Urothelium cell line (cell line): ENCODE measurements at regions not wholly inside any gene's neighbourhood (a gene's known extent, or its start where the extent isn't known, plus 50 kb on each side); places are given as distances from the start of the nearest gene placed in this dataset.

Experiments used
- DNase-seq: peaks from one replicate; pipeline ENCODE4 v3.0.0; 2011; ENCODE audit warnings: low spot score, mixed read lengths
- FAIRE-seq: peaks from 2 replicates; lab custom pipeline; 2011; peaks lifted over from hg19 to GRCh38; lab: Jason Lieb, UNC

DNA sequence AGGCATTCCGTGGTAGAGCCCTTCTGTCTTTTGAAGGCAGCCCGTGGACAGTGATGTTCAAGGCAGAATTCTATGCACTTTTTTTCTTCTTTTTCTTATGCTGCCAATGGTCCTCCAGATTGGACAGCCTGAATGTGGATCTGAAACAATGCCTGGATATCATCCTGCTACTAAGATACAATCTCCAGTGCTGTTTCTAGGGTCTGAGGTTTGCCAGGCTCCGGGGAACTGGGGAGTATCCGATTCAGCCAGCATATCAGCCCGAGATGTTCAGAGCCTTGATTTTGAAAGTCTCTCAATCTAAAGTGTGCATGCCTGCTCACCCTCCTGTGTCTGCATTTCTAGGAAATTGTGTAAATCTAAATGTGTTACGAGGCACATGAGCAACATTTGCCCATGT is 103.8 kb upstream of the WWC1 start:
- DNase-seq (no peak), FAIRE-seq (no peak)

DNA sequence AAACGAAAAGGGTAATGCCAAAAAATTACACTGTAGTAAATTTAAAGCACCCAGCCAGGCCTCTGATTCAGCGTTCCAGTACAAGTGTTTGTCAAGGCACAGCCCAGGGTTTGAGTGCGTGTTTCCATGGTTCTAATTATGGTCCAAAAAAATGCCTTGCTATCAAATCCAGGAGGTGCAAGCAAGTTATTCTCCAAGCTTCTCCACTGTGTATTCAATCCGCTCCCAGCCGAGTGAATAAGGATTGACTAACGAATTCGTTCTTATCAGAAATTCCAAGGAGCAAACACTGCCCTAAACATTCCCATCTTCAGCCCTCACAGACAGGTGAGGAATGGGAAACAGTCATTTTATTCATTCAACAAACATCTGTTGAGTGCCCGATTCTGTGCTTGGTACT is 103.3 kb upstream of the WWC1 start:
- FAIRE-seq (no peak), DNase-seq (no peak)

DNA sequence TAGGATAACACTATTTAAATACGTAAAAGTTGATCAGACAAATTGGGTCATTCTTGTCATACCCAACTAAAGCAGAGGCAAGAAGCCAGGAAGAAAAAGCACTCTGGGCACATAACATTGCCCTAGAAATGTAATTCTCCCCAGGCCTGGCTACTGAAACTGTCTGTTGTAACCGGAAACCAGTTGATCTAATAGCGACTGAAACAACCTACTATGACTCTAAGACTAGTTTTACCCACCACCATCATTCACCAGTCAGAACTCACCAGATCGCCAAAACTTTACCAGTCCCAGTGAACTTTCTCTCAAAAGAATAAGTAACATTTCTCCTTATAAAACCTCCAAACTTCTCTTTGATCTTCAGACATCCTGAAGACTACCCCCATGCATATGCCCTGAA is 99.3 kb upstream of the WWC1 start:
- no peak for DNase-seq
- no peak for FAIRE-seq

DNA sequence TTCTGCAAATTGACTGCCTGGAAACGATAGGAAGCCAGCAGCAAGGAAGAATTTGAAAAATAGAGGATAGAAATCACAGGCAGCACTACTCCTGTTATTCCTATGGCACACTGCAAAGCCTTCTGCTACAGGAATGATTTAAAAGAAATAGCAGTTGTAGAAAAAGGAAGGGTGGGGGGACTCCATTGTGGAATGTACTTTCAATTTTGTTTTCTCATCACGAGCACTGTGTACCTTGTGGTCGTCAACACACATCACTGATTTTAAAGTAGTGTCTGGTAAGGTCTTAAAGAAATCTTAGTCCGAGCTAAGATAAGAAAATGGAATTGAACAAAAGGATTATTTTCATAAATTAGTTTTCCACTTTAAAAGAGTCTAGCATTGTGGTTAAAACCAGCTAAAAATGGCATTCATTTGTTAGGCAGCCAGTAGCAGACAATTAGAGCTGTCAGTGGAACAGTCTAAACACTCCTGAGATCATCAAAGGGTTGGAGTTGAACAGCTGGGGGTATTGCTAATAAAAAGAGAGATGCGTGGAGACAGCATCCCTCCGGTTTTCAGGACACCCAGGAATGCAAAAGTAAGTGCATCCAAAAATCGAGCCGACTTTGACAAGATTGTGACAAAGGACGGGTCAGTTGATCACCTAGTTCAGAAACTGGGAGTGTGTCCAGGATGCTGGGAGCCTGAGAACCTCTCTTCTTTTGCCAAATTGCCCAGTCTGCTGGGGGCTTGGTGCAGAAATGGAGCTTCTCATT is 97.8 kb upstream of the WWC1 start:
- FAIRE-seq: no peak
- no peak for DNase-seq

DNA sequence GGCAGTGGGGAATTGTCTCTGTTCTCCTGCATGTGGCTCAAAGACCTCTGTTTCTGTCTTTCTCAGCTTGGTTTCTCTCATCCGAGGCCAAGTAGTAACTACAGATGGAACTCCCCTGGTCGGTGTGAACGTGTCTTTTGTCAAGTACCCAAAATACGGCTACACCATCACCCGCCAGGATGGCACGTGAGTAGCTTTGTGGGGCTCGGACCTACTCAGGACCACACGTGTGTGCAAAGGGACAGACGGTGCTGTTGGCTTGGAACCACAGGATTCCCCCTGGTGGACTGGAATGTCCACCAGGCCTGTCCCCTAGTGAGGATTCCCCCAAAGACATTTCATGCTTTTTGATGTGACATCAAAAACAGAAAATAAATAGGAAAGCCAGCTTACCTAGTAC is 96.3 kb upstream of the WWC1 start:
- DNase-seq: no peak

DNA sequence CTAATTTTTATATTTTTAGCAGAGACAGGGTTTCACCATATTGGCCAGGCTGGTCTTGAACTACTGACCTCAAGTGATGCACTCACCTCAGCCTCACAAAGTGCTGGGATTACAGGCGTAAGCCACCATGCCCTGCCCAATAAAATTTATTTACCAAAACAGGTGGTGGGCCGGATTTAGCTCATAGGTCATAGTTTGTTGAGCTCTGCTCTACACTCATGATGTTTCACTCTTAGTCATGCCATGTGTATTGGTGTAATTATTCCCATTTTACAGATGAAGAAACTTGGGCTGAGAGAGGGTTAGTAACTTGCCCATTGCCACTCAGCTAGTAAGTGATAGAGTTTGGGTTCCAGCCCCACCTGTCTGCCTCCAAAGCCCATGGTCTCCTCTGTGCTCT is 93.1 kb upstream of the WWC1 start:
- no peak for FAIRE-seq
- DNase-seq: no peak

More for the DNA sequence above, 96.3 kb upstream of the WWC1 start:
- no peak for FAIRE-seq

DNA sequence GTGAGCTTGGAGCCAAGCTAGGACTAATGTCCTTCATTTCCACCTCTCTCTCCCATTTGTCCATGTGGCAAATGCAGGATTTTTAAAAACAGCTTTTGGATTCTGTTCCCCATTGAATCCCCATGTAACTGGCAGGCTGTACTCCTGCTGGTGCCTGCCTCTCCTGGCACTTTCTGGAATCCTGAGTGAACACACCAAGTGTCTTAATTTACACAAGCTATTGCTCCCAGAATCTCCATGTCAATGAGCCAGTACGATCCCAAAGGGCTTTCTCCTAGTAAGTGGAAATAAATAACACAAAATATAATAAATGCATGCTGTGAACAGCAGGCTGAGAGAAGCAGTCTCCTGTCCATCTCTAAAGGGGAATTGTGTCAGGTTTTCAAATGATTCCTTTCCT is 88.4 kb upstream of the WWC1 start:
- DNase-seq (no peak), FAIRE-seq (no peak)

DNA sequence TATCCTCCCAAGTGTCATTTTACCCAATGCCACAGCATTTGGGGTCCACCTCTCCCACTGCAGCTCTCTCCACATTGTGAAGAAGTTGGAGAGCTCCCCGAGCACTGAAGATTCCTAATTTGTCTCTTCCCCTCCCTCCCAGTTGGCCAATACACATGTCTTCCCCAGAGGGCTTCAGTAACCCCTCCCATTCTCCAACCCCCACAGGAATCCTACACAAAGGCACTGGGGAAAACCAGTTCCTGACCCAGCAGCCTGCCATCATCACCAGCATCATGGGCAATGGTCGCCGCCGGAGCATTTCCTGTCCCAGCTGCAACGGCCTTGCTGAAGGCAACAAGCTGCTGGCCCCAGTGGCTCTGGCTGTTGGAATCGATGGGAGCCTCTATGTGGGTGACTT is 87.3 kb upstream of the WWC1 start:
- DNase-seq: no peak
- FAIRE-seq: no peak

DNA sequence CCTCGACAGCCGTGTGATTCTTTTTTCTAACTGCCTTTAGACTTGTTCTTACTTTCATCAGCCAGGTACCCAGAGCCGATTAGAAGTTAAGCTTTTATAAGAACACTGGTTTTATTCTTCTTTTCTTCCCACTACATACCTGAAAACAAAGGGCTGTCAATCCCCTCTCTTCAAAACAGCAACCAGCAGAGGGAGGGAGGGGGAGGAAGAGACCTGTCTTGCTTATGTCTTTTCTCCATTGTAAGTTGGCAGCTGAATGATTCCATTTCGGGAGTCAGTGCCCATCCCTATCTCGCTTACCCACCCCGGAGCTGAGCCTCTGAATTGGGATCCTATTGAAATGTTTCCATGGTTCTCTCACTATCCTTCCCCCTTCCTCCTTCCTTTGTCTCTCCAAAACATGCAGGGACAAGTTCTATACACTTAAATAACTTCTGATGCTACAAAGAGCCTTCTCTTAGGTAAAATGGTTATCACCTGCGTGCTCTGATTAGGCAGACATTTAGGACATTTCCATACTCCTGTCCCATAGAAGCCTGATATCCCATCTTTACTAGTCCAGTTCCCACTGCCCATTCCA is 83.9 kb upstream of the WWC1 start:
- FAIRE-seq: no peak
- no peak for DNase-seq

DNA sequence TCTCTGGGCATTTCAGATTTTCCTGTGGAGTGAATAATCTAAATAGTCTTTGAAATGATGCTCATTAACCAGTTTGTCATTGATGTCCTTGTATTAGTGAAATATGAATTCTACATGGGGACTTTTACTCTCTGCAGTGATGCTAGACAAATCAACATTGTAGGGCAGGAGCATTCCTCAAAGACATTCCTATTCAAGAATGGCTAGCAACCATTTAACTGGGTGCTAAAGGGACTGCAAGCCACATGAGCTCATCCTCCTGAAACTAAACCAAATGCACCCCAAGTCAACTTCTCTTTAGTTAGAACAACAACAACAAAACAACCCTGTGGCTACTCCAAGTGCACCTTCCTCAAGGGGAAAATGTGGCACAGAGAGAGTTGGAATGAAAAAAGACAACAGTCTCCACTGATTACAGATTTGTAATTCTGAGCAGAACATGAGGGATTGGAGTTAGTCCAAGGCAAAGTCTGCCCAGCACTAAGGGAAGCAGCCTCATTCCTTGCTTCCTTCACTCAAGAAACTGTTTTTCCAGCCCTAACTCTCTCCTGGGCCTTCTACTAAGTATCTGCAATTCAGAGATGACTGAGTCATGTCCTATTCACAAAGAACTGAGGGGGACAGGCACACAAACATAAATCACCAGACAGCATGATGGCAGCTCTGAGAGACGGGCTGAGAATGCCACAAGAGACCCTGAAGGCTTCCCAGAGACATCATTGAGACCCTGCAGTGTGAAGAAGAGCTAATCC is 82.0 kb upstream of the WWC1 start:
- DNase-seq (no peak), FAIRE-seq (no peak)

DNA sequence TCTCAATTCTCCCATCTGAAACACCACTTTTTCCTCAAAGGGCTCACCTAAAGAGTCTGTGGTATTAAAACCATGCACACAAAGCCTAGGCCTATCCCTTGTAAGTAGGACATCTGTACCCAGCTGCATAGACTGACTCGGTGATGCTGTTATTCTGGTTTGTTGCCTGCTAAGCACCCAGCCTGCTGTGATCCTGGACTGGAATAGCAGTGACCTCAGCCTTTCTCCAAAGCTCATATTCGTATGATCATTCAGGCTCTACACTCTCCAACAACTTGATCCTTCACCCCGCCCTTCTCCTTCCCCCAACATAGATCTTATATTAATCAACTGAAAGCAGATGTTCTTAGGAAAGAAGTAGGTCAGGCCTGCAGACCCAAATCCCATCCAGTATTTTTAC is 81.4 kb upstream of the WWC1 start:
- FAIRE-seq (no peak), DNase-seq (no peak)

DNA sequence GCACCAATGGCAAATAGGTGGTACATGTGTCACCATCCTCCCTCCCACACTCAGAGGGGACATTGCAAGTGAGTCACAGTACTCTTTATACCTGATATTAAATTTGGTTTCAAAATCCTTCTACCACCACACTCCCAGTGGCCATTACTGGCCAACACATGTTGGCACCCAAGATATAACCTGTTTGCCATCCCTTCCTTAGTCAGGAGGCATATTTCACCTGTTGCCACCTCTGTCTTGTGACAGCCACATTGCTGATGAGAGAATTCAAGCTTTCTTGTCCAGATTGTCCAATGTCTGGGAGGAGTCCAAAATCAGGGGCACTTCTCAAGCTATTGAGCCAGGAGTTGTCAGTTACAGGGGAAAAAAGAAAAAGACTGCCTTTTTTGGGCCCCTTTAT is 80.2 kb upstream of the WWC1 start:
- FAIRE-seq: no peak
- DNase-seq: no peak

DNA sequence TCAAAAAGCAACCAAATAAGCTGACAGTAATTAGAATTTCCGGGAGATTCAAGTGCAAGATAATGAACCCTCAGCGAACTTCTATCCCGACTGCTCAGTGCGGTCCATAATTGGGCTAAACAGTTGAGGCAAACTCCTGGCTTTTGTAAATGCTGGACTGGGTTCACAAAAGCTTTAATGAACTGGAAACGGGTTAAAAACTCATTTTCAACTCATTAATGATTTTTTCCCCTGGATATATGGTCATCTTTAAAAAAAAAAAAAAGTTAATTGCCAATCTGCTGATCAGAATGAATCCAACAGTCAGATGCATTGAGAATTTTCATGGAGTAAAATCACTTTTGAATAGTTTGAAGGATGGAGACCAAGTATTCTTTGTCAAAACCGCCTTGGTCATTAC is 79.5 kb upstream of the WWC1 start:
- DNase-seq (no peak), FAIRE-seq (no peak)

DNA sequence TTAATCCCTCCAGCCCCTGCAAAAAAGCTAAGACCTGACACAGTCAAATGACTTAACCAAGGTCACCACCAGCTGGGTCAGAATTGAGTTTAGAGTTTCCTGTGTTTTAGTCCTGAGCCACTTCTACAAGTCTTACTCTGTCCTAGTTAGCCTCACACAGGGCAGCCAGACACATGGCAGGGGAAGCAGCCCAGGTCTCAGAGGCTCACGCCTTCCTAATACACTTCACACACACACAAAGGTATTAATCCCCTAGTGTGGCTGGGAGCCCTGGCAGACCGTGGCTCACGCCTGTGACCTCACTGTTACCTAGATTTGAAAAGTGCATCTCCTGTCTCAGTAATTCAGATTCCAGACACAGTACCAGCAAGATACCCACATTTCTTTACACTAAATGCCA is 77.4 kb upstream of the WWC1 start:
- FAIRE-seq (no peak), DNase-seq (no peak)

DNA sequence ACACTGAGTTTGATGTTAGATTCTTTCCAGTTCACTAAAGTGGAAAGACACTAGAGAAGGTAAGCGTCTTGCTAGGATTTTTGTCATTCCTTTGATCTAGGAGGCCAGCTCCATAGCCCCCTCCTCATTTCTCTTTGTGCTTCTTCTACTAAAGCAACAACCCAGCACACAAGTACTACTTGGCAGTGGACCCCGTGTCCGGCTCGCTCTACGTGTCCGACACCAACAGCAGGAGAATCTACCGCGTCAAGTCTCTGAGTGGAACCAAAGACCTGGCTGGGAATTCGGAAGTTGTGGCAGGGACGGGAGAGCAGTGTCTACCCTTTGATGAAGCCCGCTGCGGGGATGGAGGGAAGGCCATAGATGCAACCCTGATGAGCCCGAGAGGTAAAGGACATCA is 76.6 kb upstream of the WWC1 start:
- DNase-seq (no peak), FAIRE-seq (no peak)

DNA sequence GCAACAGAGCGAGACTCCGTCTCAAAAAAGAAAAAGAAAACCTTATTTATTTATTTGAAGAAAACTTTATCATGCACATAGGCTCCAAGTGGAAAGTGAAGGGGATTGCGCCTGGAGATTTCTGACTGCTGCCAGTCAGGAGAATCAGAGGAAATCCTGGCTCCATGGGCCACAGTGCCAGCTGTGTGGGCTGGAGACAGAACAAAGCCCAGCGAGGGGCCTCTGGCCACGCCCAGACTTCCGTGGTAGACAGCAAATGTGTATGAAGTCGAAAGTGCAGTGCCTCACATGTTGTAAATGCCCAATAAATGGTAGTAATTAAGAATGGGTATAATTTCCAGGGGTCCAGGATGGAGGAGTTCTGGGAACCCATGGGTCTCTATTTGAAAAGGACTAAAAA is 75.8 kb upstream of the WWC1 start:
- FAIRE-seq (no peak), DNase-seq (no peak)

DNA sequence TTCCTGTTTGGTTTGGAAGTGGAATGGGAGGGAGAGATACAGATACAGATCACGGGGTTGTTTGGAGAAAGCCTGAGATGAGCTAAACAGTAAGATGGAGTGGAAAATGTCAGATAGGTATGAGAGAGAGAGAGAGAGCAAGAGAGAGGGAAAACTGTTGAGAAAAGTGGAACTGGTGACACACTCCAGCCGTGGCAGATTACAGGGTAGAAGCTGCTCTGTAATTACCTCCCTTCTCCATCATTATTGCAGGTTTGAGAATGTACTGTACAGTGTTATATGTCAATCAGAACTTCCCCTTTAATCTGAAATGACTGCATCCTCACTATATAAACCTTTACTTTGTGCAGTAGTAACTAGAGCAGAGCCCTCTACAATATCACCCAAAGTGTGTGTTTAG is 74.5 kb upstream of the WWC1 start:
- FAIRE-seq (no peak), DNase-seq (no peak)

DNA sequence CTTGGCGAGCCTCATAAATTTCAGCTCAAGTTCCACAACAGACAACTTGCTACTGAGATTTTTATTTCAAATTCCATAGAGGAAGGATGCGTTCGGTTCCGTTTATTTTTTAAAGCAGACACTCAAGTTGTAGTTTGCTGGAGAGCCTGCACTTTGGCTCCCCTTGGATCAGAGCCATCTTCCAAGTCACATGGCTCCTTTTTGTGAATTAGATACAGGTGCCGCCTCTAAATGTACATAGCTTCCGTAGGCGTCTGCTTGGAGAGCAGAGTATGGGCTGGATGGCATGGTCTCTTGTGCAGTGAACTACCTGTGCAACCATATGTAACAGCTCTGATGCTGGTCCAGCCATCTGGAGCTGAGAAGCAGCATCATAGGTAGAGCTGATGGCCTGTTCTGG is 73.9 kb upstream of the WWC1 start:
- no peak for FAIRE-seq
- no peak for DNase-seq

DNA sequence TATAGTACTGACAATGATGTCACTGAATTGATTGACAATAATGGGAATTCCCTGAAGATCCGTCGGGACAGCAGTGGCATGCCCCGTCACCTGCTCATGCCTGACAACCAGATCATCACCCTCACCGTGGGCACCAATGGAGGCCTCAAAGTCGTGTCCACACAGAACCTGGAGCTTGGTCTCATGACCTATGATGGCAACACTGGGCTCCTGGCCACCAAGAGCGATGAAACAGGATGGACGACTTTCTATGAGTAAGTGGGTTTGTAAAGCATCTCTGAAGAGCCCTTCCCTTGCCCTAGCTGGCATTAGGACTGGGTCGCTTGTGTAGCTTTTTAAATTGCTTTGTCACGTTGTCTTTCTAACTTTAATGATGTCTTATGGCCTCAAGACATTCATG is 72.7 kb upstream of the WWC1 start:
- DNase-seq: no peak
- no peak for FAIRE-seq

DNA sequence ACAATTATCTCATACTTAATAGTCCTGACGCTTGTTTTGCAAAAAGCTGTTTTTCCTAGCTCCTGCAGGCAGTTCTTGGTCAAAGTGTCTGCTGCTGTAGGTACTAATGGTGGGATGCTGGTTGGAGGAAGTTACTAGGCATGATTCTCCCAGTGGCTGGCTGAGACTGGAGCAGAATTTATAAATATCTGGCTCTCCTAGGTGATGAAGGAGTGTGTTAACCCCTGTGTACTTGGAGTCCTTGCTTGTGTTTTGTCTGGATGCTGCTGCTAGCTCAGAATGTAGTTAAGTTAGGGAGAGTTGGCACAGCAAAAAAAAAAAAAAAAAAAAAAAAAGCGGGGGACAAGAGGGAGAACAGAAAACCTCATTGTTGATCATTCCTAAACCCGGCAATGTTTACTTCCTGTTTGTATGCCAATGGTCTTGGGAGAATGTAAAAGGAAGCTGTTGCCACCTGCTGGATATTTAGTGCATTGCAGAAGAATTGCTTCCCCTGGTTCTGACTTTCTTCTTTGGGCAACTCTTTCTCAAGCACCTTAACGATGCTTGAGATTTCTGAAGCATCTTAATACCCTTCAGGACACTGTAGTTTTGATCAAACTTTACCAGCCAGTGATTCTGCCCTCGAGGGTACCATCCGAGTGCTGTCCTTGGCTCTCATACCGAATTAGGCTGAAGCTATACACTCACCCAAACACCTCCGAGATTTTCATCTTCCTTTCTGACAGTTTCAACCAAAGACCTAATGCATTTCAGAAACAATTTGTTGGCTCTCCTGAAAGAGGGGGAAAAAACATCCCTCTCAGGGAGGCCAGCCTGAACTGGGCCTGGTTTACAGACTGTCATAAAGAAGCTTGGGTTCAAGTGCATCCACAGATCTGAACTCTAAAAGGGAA is 71.7 kb upstream of the WWC1 start:
- DNase-seq: peak; percentile 79
- no peak for FAIRE-seq

DNA sequence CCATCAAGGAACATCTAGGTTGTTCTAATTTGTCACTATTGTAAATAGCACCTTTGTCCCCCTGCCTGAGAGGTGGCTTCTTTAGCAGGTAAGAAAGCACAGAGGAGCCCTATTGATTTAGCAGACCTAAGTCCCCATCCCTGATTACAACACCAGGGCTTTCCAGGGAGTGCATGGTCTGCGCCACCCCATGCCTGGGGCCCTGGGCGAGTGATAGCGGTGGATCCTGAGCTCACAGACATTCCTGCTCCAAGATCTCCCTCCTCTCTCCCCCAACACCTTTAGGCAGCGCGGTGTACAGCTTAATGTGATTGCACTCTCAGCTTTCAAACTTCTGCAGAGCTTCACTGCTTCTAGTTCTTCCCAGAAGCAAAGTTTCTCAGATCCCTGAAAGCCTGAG is 67.4 kb upstream of the WWC1 start:
- FAIRE-seq (no peak), DNase-seq (no peak)
